DOHH2 (cell line): ENCODE measurements at regions not wholly inside any gene's neighbourhood (a gene's known extent, or its start where the extent isn't known, plus 50 kb on each side); places are given as distances from the start of the nearest gene placed in this dataset.

Experiments
- EZH2phosphoT487 ChIP-seq: fragments of 200-600 bp; sonication (generic); IDR thresholded peaks from 2 replicates; pipeline ENCODE4 v1.6.1; 2017; ENCODE audit warnings: borderline replicate concordance, mild to moderate bottlenecking, antibody characterized with exemption, low read length, moderate library complexity, mixed read lengths
- TF ChIP-seq, protein P1 (sequence below): fragments of 200-600 bp; sonication (generic); IDR thresholded peaks from one replicate; pipeline ENCODE4 v1.5.1; 2014; ENCODE audit warnings: antibody characterized with exemption, mild to moderate bottlenecking, low read depth, low read length; ENCODE audit not compliant: poor library complexity, severe bottlenecking

DNA sequence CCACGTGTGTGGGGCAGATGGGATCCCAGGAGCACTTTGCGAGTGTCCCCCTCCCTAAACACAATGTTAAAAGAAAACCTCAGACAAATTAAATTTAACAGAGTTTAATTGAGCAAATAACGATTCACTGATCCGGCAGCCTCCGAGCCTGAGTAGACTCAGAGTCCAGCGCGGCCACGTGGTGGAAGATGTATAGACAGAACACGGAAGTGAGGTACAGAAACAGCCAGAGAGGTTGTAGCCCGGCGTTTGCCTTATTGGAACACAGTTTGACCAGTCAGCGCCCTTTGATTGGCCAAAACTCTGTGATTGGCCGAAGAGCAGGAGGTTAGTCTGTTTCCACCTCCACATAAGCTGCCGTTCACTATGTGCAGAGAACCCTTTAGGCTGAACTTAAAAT lies 363.0 kb upstream of the IRX2 start:
- TF ChIP-seq, protein P1, sequence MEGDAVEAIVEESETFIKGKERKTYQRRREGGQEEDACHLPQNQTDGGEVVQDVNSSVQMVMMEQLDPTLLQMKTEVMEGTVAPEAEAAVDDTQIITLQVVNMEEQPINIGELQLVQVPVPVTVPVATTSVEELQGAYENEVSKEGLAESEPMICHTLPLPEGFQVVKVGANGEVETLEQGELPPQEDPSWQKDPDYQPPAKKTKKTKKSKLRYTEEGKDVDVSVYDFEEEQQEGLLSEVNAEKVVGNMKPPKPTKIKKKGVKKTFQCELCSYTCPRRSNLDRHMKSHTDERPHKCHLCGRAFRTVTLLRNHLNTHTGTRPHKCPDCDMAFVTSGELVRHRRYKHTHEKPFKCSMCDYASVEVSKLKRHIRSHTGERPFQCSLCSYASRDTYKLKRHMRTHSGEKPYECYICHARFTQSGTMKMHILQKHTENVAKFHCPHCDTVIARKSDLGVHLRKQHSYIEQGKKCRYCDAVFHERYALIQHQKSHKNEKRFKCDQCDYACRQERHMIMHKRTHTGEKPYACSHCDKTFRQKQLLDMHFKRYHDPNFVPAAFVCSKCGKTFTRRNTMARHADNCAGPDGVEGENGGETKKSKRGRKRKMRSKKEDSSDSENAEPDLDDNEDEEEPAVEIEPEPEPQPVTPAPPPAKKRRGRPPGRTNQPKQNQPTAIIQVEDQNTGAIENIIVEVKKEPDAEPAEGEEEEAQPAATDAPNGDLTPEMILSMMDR, result no peak
- TF ChIP-seq EZH2phosphoT487, result no peak
